Heart left ventricle (tissue), 13 donors: ENCODE measurements at regions not wholly inside any gene's neighbourhood (a gene's known extent, or its start where the extent isn't known, plus 50 kb on each side); places are given as distances from the start of the nearest gene placed in this dataset.

Source experiments
- CTCF ChIP-seq, 12 donors: fragments of 200-600 bp; sonication (generic) in 4 of 12; IDR thresholded peaks; one replicate each; pipeline versions ENCODE4 v1.5.0 to v1.8.0; 2018 to 2022; ENCODE audit warnings: antibody characterized with exemption in 12 of 12, mild to moderate bottlenecking in 5 of 12
- POLR2A ChIP-seq, 2 donors: fragments of 450-650 bp; IDR thresholded peaks; one replicate each; pipeline ENCODE4 v1.6.1; 2017; ENCODE audit warnings: antibody characterized with exemption in 2 of 2, mild to moderate bottlenecking in 2 of 2, moderate library complexity in 2 of 2
- donor health status: ischemic (EF 13 %, LVEDD 7.1; RV severe dilation, severe dysfunction).
- donor health status: DM: no; HTN: yes; CAD: no.
- donor health status: DM: no; HTN: no; CAD: no.
- donor health status: ischemic (EF 25% LVEDD 6.9; RV normal size, moderate dysfunction).
- donor health status: ischemic (EF 25% LVEDD 5.7; RV mildly dilated, moderate dysfunction).
- donor health status: ischemic (EF 35%, LVEDD 5.7; RV mildly dilated, moderate dysfunction).
- donor health status: nonischemic (EF 11% LVEDD 7.7; RV severe dilation, severe dysfunction).
- donor health status: DM: yes; HTN: yes; CAD: no.
- donor health status: PGD.
- donor health status: ischemic (EF 29% LVEDD 5.4; RV normal size, mild dysfunction).
- donor health status: nonischemic (EF 23%, LVEDD 6.1; RV moderate dilation, normal function).

- TF ChIP-seq POLR2A (IDR thresholded peaks at IDR 0.05) = no peak
- TF ChIP-seq CTCF (IDR thresholded peaks at IDR 0.05) = no peak
Observed at GRCh38 chr1:157335056-157335455, 196.9 kb upstream of the ETV3 start.
